ENCODE measurements at regions not wholly inside any gene's neighbourhood (a gene's known extent, or its start where the extent isn't known, plus 50 kb on each side); places are given as distances from the start of the nearest gene placed in this dataset.

- WGBS (ENCODE audit: insufficient coverage) = 100% methylated on average over 2 of the region's 4 CpGs
- no peaks in the 10 kb centered on the region for H3K4me1 Mint-ChIP-seq
Observed at GRCh38 chr13:99688776-99689175, 187.5 kb downstream of the TM9SF2 start.

GRCh38 chr13:99687723-99688397 is 186.6 kb downstream of the TM9SF2 start:
- Histone ChIP-seq H3K27ac (ENCODE audit: low read depth in 1 of 2, low read length in 2 of 2) (no peak overlapping the region), H3K9me3 (replicated peaks in 1 of 2; ENCODE audit: control insufficient read depth in 1 of 2, insufficient read depth in 1 of 2, low read length in 2 of 2) (no peaks in the 10 kb centered on the region), H2AFZ (ENCODE audit: insufficient read depth, low read depth, low read length, poor library complexity, severe bottlenecking) (no peak overlapping the region), H3K9ac (ENCODE audit: insufficient read depth, low read length, poor library complexity, severe bottlenecking) (no peak overlapping the region), H3K36me3 (replicated peaks in 1 of 2; ENCODE audit: control insufficient read depth in 1 of 2, insufficient read depth in 2 of 2, low read length in 2 of 2) (no peaks in the 10 kb centered on the region), H3K4me3 (replicated peaks in 1 of 3; ENCODE audit: low read depth in 2 of 3, low read length in 3 of 3) (no peak overlapping the region), H3K79me2 (ENCODE audit: insufficient read depth, low read length) (no peaks in the 10 kb centered on the region), H3K4me1 (ENCODE audit: control insufficient read depth in 1 of 2, insufficient read depth in 2 of 2, low read length in 2 of 2) (no peaks in the 10 kb centered on the region), H3K27me3 (ENCODE audit: control insufficient read depth in 2 of 2, insufficient read depth in 2 of 2, low read length in 2 of 2) (no peaks in the 10 kb centered on the region), H4K20me1 (ENCODE audit: insufficient read depth, low read length) (no peaks in the 10 kb centered on the region), H3K4me2 (replicated peaks; ENCODE audit: extremely low read depth, low read length, poor library complexity, severe bottlenecking) (no peak overlapping the region)
- Mint-ChIP-seq H3K9me3 (peaks cover 0 to 3% (median 0%) of the 10 kb centered on the region in 7 donors), H3K36me3 (no peaks in the 10 kb centered on the region), H3K4me3 (no peak overlapping the region), H3K27me3 (ENCODE audit: low read depth in 3 of 3) (peaks cover 0 to 5% (median 4%) of the 10 kb centered on the region in 3 donors), H3K27ac (no peak overlapping the region), H3K4me1 (no peaks in the 10 kb centered on the region)
- no CpG with 5 or more reads among the region's 5 CpGs for WGBS (ENCODE audit: insufficient coverage)
- intact Hi-C loops (cut with micrococcal nuclease) = no loop called here
- no peak for TF ChIP-seq CTCF (IDR thresholded peaks at IDR 0.05)
- no peak for DNase-seq

More at GRCh38 chr13:99688776-99689175, 187.5 kb downstream of the TM9SF2 start:
- H4K20me1 ChIP-seq (ENCODE audit: insufficient read depth, low read length) = no peaks in the 10 kb centered on the region
- no peaks in the 10 kb centered on the region for H3K9me3 ChIP-seq (replicated peaks in 1 of 2; ENCODE audit: control insufficient read depth in 1 of 2, insufficient read depth in 1 of 2, low read length in 2 of 2)
- Mint-ChIP-seq H3K27ac (no peak overlapping the region), H3K36me3 (no peaks in the 10 kb centered on the region), H3K4me3 (no peak overlapping the region), H3K27me3 (ENCODE audit: low read depth in 3 of 3) (peaks cover 0 to 5% (median 4%) of the 10 kb centered on the region in 3 donors), H3K9me3 (peaks cover 0 to 3% (median 0%) of the 10 kb centered on the region in 7 donors)
- no peak for DNase-seq
- H2AFZ ChIP-seq (ENCODE audit: insufficient read depth, low read depth, low read length, poor library complexity, severe bottlenecking) = no peak overlapping the region
- TF ChIP-seq CTCF (IDR thresholded peaks at IDR 0.05) = no peak
- H3K79me2 ChIP-seq (ENCODE audit: insufficient read depth, low read length) = no peaks in the 10 kb centered on the region
- H3K4me3 ChIP-seq (replicated peaks in 1 of 3; ENCODE audit: low read depth in 2 of 3, low read length in 3 of 3) = no peak overlapping the region
- H3K27ac ChIP-seq (ENCODE audit: low read depth in 1 of 2, low read length in 2 of 2) = no peak overlapping the region
- H3K36me3 ChIP-seq (replicated peaks in 1 of 2; ENCODE audit: control insufficient read depth in 1 of 2, insufficient read depth in 2 of 2, low read length in 2 of 2) = no peaks in the 10 kb centered on the region
- H3K4me2 ChIP-seq (replicated peaks; ENCODE audit: extremely low read depth, low read length, poor library complexity, severe bottlenecking) = no peak overlapping the region
- intact Hi-C loops (cut with micrococcal nuclease) = no loop called here
- H3K9ac ChIP-seq (ENCODE audit: insufficient read depth, low read length, poor library complexity, severe bottlenecking) = no peak overlapping the region
- H3K4me1 ChIP-seq (ENCODE audit: control insufficient read depth in 1 of 2, insufficient read depth in 2 of 2, low read length in 2 of 2) = no peaks in the 10 kb centered on the region
- no peaks in the 10 kb centered on the region for H3K27me3 ChIP-seq (ENCODE audit: control insufficient read depth in 2 of 2, insufficient read depth in 2 of 2, low read length in 2 of 2)
